GM21360 (cell line): ENCODE measurements at regions not wholly inside any gene's neighbourhood (a gene's known extent, or its start where the extent isn't known, plus 50 kb on each side); places are given as distances from the start of the nearest gene placed in this dataset.

Source experiments
- ATAC-seq: cut with Tn5 transposase; IDR thresholded peaks from one replicate; pipeline ENCODE4 v1.9.1; 2021; ENCODE audit warnings: mild to moderate bottlenecking, moderate library complexity; ENCODE audit not compliant: unreplicated experiment

GRCh38 chr3:3280396-3280795, 100.9 kb upstream of the CRBN start:
- ATAC-seq: no peak

- ATAC-seq: no peak
Measured at GRCh38 chr3:3278073-3278472, 98.6 kb upstream of the CRBN start.

GRCh38 chr3:3276630-3277029, 97.1 kb upstream of the CRBN start:
- ATAC-seq: no peak

- no peak for ATAC-seq
Measured at GRCh38 chr3:3264796-3265195, 85.3 kb upstream of the CRBN start.

GRCh38 chr3:3260870-3261269, 81.4 kb upstream of the CRBN start:
- ATAC-seq: peak; percentile 48

- no peak for ATAC-seq
Measured at GRCh38 chr3:3259181-3259580, 79.7 kb upstream of the CRBN start.

- no peak for ATAC-seq
Measured at GRCh38 chr3:3258281-3258680, 78.8 kb upstream of the CRBN start.

GRCh38 chr3:3241596-3241995, 62.1 kb upstream of the CRBN start:
- no peak for ATAC-seq

GRCh38 chr3:3240986-3241385, 61.5 kb upstream of the CRBN start:
- ATAC-seq: no peak

- ATAC-seq: no peak
Measured at GRCh38 chr3:3237979-3238378, 58.5 kb upstream of the CRBN start.

GRCh38 chr3:3232251-3232650, 52.8 kb upstream of the CRBN start:
- no peak for ATAC-seq
